Kidney epithelial cell (primary cell): ENCODE measurements at regions not wholly inside any gene's neighbourhood (a gene's known extent, or its start where the extent isn't known, plus 50 kb on each side); places are given as distances from the start of the nearest gene placed in this dataset.

Experiments
- DNase-seq: peaks from one replicate; pipeline ENCODE4 v3.0.0-alpha.2; 2010; ENCODE audit warnings: low read depth
- H3K27me3 ChIP-seq: 2 replicates; pipeline ENCODE4 v1.6.0; 2011; ENCODE audit warnings: low read length; ENCODE audit not compliant: control insufficient read depth, insufficient read depth
- H3K36me3 ChIP-seq: 2 replicates; pipeline ENCODE4 v1.5.1; 2011; ENCODE audit warnings: low read length; ENCODE audit not compliant: control insufficient read depth, insufficient read depth
- H3K4me3 ChIP-seq: 2 replicates; pipeline ENCODE4 v1.5.1; 2011; ENCODE audit warnings: low read depth, mild to moderate bottlenecking, control low read depth, low read length
- CTCF ChIP-seq: IDR thresholded peaks from 2 replicates; pipeline ENCODE4 v1.5.1; 2011; ENCODE audit warnings: mild to moderate bottlenecking, moderate library complexity, low read length, control low read depth, inconsistent platforms; ENCODE audit not compliant: insufficient read depth, poor library complexity, severe bottlenecking

GRCh38 chr17:14768923-14769322 lies 468.0 kb downstream of the HS3ST3B1 start:
- TF ChIP-seq CTCF = no peak
- DNase-seq = no peak
- Histone ChIP-seq H3K4me3 (no peak overlapping the region), H3K27me3 (no peaks in the 10 kb centered on the region), H3K36me3 (no peaks in the 10 kb centered on the region)

GRCh38 chr17:14762736-14763479 lies 462.0 kb downstream of the HS3ST3B1 start:
- H3K27me3 ChIP-seq = no peaks in the 10 kb centered on the region
- DNase-seq = no peak
- no peak overlapping the region for H3K4me3 ChIP-seq
- TF ChIP-seq CTCF = no peak
- H3K36me3 ChIP-seq = no peaks in the 10 kb centered on the region

GRCh38 chr17:14760719-14761411 lies 460.0 kb downstream of the HS3ST3B1 start:
- Histone ChIP-seq H3K36me3 (no peaks in the 10 kb centered on the region), H3K27me3 (no peaks in the 10 kb centered on the region), H3K4me3 (no peak overlapping the region)
- TF ChIP-seq CTCF = no peak
- peak; percentile 42 for DNase-seq

- no peaks in the 10 kb centered on the region for H3K36me3 ChIP-seq
- H3K4me3 ChIP-seq = no peak overlapping the region
- H3K27me3 ChIP-seq = no peaks in the 10 kb centered on the region
- DNase-seq = no peak
- TF ChIP-seq CTCF = no peak
Measured at GRCh38 chr17:14760212-14760611, 459.3 kb downstream of the HS3ST3B1 start.

- TF ChIP-seq CTCF = no peak
- DNase-seq = no peak
- Histone ChIP-seq H3K36me3 (no peaks in the 10 kb centered on the region), H3K27me3 (no peaks in the 10 kb centered on the region), H3K4me3 (no peak overlapping the region)
Measured at GRCh38 chr17:14759325-14759724, 458.4 kb downstream of the HS3ST3B1 start.
